Neural progenitor cell (in vitro differentiated cells): ENCODE measurements at regions not wholly inside any gene's neighbourhood (a gene's known extent, or its start where the extent isn't known, plus 50 kb on each side); places are given as distances from the start of the nearest gene placed in this dataset.

Experiments
- EZH2 ChIP-seq: fragments of 200-600 bp; sonication (generic); IDR thresholded peaks from 2 replicates; pipeline ENCODE4 v1.6.1; 2017; ENCODE audit warnings: antibody characterized with exemption, mild to moderate bottlenecking, moderate library complexity
- EZH2phosphoT487 ChIP-seq: fragments of 200-600 bp; sonication (generic); IDR thresholded peaks from 2 replicates; pipeline ENCODE4 v1.6.1; 2017; ENCODE audit warnings: antibody characterized with exemption
- TF ChIP-seq, protein P1 (sequence below): fragments of 200-600 bp; sonication (generic); IDR thresholded peaks from 2 replicates; pipeline ENCODE4 v1.5.1; 2017; ENCODE audit warnings: antibody characterized with exemption, mild to moderate bottlenecking

DNA sequence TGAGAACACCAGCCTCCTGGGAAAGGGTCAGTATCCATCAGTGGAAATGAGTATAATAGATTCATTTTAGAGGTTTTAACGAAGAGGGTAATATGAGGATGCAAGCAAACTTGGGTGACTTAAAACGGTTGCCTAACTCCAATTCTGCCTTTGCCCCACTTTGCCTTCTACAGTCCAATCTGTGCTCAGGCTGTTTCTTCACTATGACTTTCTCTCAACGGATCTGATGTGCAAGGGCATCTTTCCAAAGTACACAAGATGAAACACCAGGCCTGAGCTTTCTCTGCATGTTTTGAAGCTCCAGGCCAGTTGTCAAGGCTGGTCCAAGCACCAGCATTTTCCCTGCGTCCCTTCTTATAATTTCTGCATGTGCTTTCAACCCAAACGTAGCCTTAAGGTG, 68.0 kb upstream of the TMEM164 start:
- TF ChIP-seq, protein P1, sequence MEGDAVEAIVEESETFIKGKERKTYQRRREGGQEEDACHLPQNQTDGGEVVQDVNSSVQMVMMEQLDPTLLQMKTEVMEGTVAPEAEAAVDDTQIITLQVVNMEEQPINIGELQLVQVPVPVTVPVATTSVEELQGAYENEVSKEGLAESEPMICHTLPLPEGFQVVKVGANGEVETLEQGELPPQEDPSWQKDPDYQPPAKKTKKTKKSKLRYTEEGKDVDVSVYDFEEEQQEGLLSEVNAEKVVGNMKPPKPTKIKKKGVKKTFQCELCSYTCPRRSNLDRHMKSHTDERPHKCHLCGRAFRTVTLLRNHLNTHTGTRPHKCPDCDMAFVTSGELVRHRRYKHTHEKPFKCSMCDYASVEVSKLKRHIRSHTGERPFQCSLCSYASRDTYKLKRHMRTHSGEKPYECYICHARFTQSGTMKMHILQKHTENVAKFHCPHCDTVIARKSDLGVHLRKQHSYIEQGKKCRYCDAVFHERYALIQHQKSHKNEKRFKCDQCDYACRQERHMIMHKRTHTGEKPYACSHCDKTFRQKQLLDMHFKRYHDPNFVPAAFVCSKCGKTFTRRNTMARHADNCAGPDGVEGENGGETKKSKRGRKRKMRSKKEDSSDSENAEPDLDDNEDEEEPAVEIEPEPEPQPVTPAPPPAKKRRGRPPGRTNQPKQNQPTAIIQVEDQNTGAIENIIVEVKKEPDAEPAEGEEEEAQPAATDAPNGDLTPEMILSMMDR = no peak
- TF ChIP-seq EZH2 (no peak), EZH2phosphoT487 (no peak)
